NCI-H460 (cell line): ENCODE measurements at regions not wholly inside any gene's neighbourhood (a gene's known extent, or its start where the extent isn't known, plus 50 kb on each side); places are given as distances from the start of the nearest gene placed in this dataset.
"Not testable (repeated sequence)": the region's sequence is repeated elsewhere in the genome, so short reads cannot be mapped to it uniquely, and the experiment has no call there.

Experiments used
- DNase-seq: peaks from one replicate; pipeline ENCODE4 v3.0.0-alpha.2; 2016; ENCODE audit warnings: low read depth; ENCODE audit errors: extremely low read depth

GRCh38 chr20:30291686-30292085 lies 965.8 kb upstream of the DEFB115 start:
- not testable (repeated sequence) for DNase-seq

DNA sequence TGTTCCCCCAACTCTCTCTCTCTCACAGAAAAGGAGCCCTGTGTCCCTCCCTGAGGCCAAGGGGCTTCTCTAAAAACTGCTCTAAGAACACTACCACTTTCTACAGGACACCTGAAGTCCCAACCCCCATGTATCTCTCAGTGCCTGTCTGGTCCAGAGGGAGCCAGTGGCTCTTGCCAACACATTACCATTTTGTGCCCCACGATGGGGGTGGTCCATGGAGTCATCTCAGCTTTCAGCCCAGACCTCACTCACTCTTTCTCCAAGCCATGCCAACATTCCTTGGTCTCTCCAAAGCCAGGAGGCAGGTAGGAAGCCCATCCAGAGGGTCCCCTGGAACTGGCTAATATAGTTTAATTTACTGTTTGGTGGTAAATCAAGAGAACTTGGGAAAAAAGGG lies 962.1 kb upstream of the DEFB115 start:
- not testable (repeated sequence) for DNase-seq

- DNase-seq: not testable (repeated sequence)
These were observed 961.5 kb upstream of the DEFB115 start for GRCh38 chr20:30295967-30296366.

DNA sequence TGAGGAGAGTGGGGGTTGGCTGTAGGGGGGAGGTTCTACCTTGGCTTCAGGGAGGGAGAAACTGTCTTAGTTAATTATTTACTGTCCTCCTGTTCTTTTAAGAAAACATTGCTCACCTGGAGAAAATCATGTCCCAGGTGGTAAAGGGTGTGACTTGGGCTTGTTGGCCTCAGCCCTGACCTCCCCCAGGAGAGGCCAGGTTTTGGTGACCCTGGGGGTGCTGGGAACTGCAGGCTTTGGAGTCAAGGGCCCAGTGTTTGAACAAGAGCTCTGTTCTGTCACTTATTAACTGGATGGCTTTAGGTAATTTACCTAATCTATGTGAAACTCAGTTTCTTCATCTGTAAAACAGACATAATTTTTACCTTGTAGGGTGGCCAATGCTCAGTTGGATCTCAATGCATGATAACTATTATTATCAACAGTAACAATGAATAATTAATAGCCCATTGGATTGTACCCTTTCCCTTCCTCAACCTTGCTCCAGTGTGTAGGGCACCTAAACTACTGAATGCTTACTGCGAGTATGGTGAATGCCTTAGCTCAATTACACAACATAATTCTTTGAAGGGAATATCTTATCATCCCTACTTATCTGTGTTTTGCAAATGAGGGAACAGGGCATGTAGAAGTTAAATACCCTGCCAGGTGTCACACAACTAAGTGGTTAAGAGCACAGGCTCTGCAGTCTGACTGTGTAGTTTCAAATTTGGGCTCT lies 959.4 kb upstream of the DEFB115 start:
- not testable (repeated sequence) for DNase-seq

- DNase-seq: not testable (repeated sequence)
These were observed 957.2 kb upstream of the DEFB115 start for GRCh38 chr20:30300220-30300642.

DNA sequence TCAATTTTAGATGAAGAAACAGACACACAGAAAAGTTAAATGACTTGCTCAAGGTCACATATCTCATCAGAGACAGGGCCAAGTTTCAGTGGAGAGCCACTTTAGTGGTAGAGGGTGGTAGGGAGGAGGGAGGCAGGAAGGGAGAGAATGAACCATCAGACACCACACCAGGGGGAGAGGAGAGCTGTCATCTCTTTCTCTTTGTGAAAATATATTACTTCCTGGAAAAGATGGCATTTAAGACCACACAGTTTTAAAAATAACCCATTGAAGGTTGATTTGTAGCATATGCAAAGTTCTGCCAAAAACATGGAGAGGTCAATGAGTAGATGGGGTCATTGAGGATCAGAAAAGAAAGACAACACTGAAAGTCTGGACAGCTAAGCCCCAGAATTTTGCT lies 954.7 kb upstream of the DEFB115 start:
- DNase-seq: not testable (repeated sequence)

GRCh38 chr20:30309938-30310337 lies 947.5 kb upstream of the DEFB115 start:
- not testable (repeated sequence) for DNase-seq

DNA sequence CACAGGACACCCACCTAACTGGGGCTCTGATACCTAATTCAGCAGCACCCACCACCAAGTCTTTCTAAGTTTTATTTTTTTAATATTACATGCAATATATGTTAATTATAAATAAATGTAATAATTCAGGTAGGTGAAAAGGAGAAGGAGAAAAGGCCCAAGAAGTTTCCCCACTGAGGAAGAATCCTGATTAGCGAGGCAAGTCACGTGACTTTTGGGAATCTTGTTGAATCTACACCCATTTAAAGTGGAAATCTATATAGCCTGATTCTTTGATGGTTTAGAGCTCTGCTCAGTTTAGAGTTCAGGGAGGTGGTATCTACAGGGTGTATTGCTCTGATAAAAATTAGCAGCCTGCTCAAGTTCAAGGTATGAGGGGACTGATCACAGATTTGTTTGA lies 947.1 kb upstream of the DEFB115 start:
- not testable (repeated sequence) for DNase-seq

DNA sequence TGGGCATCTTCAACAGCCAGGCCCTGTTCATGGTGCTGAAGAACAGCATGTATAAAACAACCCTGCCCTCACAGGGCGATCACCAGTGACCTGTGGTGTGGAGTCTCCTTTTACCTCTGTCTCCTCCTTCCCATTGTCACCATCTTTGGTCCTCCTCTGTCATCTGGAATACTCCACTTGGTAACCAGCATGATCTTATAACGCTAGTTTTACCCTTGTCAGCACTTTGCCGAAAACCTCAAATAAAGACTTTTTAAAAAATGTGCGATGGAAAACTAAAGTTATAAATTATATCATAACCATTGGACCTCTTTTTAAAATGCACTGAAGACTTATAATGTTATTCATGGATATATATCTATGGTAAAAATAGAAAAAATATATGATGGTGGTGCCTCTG lies 945.2 kb upstream of the DEFB115 start:
- DNase-seq: not testable (repeated sequence)

- DNase-seq: not testable (repeated sequence)
These were observed 943.8 kb upstream of the DEFB115 start for GRCh38 chr20:30313660-30314059.

- not testable (repeated sequence) for DNase-seq
These were observed 941.4 kb upstream of the DEFB115 start for GRCh38 chr20:30316063-30316462.

- DNase-seq: not testable (repeated sequence)
These were observed 940.7 kb upstream of the DEFB115 start for GRCh38 chr20:30316532-30317299.

DNA sequence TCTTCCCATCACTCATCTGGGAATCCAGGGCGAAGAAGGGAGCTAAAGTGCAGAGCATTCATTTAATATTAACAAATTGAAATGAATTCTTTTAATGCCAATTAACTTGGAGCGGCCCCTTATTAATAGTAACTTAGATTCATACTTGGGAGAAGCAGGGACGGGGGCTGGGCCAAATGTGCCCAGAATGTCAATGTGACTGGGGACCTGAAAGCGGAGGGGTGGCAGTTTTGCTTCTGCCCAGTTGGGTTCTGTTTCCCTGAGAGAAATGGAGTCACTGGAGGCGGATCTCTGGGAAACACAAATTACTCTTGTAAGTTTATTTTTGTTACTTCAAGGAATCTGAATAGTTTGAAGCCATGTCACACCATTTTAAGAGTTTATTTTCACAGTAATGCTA lies 923.7 kb upstream of the DEFB115 start:
- not testable (repeated sequence) for DNase-seq

GRCh38 chr20:30337556-30337955 lies 919.9 kb upstream of the DEFB115 start:
- not testable (repeated sequence) for DNase-seq

- DNase-seq: not testable (repeated sequence)
These were observed 908.5 kb upstream of the DEFB115 start for GRCh38 chr20:30348932-30349331.

GRCh38 chr20:30356854-30357467 lies 900.5 kb upstream of the DEFB115 start:
- DNase-seq: not testable (repeated sequence)

DNA sequence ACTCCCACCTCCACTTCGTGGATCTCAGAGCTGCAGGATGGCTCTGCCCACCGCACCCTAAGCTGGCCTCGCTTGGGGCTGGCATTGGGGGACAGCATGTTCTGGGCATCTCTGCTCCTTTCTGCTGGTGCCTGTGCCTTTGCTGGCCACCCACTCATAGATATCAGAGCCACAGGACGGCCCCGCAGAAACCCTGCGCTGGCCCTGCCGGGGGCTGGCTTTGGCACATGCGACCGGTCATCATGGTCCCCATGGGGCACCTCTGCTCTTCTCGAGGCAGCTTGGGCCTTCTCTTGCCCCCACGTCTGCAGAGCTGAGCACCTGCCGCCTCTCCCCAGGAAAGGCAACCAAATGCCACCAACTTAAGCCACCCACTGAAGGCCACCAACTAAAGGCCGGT lies 895.7 kb upstream of the DEFB115 start:
- DNase-seq: not testable (repeated sequence)

- DNase-seq: not testable (repeated sequence)
These were observed 881.1 kb upstream of the DEFB115 start for GRCh38 chr20:30376430-30376766.

DNA sequence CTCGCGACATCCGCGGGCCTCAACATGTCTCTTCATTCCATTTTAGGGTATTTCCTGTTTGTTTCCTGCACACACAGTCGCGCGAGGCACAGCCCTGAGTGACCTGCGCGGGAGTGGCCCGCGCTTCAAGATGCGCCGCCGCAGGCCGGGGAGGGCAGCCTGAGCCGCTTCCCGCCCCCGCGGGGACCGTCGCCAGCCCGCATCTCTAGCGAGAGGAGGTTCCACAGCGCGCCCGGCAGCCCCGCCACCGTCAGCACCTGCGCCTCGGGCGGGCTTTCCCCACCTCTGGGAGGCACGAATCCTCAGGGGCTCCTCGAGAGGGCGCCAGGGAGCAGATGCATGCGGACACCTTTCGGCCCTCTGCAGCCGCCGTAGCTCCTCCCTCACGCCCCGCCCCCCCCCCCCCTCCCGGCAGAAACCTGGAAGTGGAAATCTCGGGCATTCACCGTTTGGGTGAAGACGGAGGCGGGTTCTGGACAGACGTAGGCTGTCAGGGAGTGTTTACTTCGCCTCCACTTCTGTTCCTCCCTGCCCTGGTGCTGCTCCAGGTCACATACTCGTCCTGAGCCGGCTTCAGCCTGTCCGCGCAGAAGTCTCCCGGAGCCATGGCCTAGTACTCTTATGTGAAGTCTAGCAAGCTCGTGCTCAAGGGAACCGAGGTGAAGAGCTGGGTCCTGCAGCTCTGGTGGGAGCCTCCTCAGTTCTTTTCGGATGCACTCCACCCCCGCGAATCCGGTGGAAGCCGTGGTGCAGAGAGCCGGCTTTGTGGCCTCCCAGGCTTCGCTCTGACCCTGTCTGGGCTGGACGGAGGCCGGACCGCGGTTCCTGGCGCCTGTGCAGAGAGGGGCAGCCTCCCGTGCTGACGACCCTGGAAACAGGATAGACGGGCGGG lies 880.5 kb upstream of the DEFB115 start:
- DNase-seq: peak; percentile 79

DNA sequence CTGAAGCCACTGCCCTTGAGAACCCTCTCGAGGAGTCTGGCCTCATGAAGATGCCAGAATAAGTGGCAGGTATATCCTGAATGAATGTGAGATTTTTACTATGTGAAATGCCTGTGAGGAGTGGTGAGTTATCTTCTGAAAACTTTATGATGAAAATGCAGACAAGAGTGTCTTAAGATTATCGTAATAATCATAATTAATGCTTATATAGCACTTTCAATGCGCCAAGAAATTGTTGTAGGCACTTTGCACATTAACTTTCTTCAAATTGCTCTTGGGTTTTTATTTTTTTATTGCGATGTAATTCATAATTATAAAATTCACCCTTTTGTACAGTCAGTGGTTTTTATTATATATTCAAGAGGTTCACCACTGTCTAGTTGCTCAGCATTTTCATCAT lies 879.1 kb upstream of the DEFB115 start:
- not testable (repeated sequence) for DNase-seq
